Mucosa of descending colon (tissue), 3 donors: ENCODE measurements at regions not wholly inside any gene's neighbourhood (a gene's known extent, or its start where the extent isn't known, plus 50 kb on each side); places are given as distances from the start of the nearest gene placed in this dataset.
"Not testable (repeated sequence)": the region's sequence is repeated elsewhere in the genome, so short reads cannot be mapped to it uniquely, and the experiment has no call there.

Experiments
- ATAC-seq: fragments of 200-7000 bp; cut with Tn5 transposase; one replicate; pipeline ENCODE4 v1.9.1; 2020; ENCODE audit warnings: mild to moderate bottlenecking, moderate library complexity
- DNase-seq, 3 donors: peaks; one replicate each; pipeline ENCODE4 v3.0.0-alpha.2; 2020
- H3K36me3 ChIP-seq: fragments of 200-600 bp; one replicate; pipeline ENCODE4 v1.8.0; 2021; ENCODE audit warnings: low read depth, mild to moderate bottlenecking
- H3K4me1 ChIP-seq: fragments of 200-600 bp; one replicate; pipeline ENCODE4 v1.8.0; 2021; ENCODE audit warnings: low read depth, mild to moderate bottlenecking
- H3K4me3 ChIP-seq: fragments of 200-600 bp; one replicate; pipeline ENCODE4 v1.8.0; 2021; ENCODE audit warnings: mild to moderate bottlenecking
- H3K9me3 ChIP-seq: fragments of 200-600 bp; one replicate; pipeline ENCODE4 v1.8.0; 2021; ENCODE audit warnings: mild to moderate bottlenecking
- intact Hi-C, 2 donors: fragments of 100-400 bp; cut with DNase I in 1 of 2; cut with micrococcal nuclease in 1 of 2; formaldehyde crosslinking; loops; one replicate each; pipeline versions ENCODE4 v1.11.0 to v1.11.1; 2022; cut with DNase I, micrococcal nuclease
- TF ChIP-seq, protein P1 (sequence below): fragments of 200-600 bp; IDR thresholded peaks from one replicate; pipeline ENCODE4 v1.8.0; 2022; ENCODE audit warnings: antibody characterized with exemption, mild to moderate bottlenecking
- donor health status: DM: no; HTN: no; CAD: no; lungs with moderate emphysema.
- donor health status: DM: no; HTN: no; CAD: no.
- donor health status: DM: no; HTN: yes; CAD: no.

DNA sequence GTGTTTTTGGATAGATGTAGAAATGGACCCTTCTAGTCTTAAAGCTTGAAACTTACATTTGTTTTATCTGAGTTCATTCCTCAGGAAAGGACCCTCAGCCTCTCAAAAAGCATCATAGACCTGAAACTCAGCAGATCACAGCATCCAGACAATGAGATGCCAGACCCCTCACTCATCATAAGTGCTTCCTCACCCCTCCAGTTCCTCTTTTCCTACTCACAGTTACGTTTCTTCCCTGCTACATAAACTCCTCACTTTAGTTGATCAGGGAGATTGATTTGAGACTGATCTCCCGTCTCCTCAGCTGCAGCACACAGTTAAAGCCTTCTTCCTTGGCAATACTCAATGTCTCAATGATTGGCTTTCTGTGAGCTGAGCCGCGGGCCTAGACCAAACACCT, 282.0 kb downstream of the FAM72C start:
- intact Hi-C loops, result no loop called here
- no peaks in the 10 kb centered on the region for H3K9me3 ChIP-seq
- H3K4me1 ChIP-seq, result no peaks in the 10 kb centered on the region
- ATAC-seq (no peak), DNase-seq (no peak)
- no peaks in the 10 kb centered on the region for H3K36me3 ChIP-seq
- no peak overlapping the region for H3K4me3 ChIP-seq
- TF ChIP-seq, protein P1, sequence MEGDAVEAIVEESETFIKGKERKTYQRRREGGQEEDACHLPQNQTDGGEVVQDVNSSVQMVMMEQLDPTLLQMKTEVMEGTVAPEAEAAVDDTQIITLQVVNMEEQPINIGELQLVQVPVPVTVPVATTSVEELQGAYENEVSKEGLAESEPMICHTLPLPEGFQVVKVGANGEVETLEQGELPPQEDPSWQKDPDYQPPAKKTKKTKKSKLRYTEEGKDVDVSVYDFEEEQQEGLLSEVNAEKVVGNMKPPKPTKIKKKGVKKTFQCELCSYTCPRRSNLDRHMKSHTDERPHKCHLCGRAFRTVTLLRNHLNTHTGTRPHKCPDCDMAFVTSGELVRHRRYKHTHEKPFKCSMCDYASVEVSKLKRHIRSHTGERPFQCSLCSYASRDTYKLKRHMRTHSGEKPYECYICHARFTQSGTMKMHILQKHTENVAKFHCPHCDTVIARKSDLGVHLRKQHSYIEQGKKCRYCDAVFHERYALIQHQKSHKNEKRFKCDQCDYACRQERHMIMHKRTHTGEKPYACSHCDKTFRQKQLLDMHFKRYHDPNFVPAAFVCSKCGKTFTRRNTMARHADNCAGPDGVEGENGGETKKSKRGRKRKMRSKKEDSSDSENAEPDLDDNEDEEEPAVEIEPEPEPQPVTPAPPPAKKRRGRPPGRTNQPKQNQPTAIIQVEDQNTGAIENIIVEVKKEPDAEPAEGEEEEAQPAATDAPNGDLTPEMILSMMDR, result no peak

DNA sequence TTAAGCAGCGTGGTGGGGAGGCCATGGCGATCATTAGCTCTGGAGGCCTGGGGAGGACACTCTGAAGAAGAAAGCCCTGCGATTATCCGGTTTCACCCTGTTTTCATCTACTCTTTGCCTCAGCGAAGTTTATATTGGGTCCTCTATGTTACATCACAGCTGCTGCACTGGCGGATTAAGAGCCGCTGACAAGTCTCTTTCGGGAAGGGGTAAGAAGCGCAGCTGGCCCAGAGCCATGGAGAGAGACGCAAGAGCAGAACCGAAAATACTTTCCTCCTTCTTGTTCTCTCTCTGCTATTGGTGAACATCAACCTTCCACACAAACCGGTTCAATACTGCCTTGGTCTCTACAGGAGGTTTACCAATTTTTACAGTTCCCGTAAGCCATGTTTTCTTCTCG, 291.5 kb downstream of the FAM72C start:
- intact Hi-C loops, result no loop called here
- Histone ChIP-seq H3K9me3 (no peaks in the 10 kb centered on the region), H3K4me3 (no peak overlapping the region), H3K4me1 (no peaks in the 10 kb centered on the region), H3K36me3 (no peaks in the 10 kb centered on the region)
- no peak for ATAC-seq
- TF ChIP-seq, protein P1, result no peak
- no peak for DNase-seq

DNA sequence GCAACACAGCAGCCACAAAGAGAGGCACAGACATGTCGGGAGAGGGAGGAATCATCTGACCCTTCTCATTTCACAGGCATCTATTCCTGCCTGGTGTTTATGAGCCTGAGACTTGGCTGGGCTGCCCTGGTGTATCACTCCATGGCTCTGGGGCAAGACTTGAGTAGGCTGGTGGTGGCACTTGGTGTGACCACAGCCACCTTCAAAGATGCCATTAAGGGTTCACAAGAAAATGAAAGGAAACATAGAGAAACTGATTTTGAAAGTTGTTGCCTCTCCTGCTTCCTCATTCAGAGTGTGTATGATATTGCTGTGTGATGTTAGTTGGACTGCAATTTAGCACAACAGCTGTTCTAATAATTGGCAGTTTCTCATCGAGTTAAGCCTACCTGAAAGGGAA, 298.8 kb downstream of the FAM72C start:
- H3K4me1 ChIP-seq, result no peaks in the 10 kb centered on the region
- intact Hi-C loops, result no loop called here
- H3K36me3 ChIP-seq, result no peaks in the 10 kb centered on the region
- ATAC-seq (no peak), DNase-seq (no peak)
- TF ChIP-seq, protein P1, result no peak
- no peaks in the 10 kb centered on the region for H3K9me3 ChIP-seq
- no peak overlapping the region for H3K4me3 ChIP-seq

DNA sequence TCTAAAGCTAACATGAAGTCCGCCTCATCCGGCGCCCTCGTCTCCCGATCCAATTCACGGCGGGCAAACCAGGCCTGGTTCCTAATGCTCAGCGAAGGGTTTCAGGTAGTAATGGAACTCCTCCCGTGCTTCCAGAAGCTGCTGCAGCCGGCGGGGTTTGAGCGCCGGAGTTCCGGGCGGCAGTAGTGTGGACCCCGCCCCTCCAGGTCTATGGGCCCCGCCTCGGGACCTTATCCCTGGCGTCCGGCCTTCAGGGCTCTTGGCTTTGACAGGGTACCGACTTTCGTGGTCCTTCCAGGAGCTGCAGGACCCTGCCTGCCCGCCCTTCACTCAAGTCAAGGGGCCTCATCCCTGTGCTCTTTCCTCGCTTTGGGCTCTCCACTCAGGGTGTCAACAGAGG, 304.1 kb downstream of the FAM72C start:
- TF ChIP-seq, protein P1, result no peak
- Histone ChIP-seq H3K4me3 (no peak overlapping the region), H3K9me3 (no peaks in the 10 kb centered on the region), H3K36me3 (no peaks in the 10 kb centered on the region), H3K4me1 (no peaks in the 10 kb centered on the region)
- ATAC-seq (no peak), DNase-seq (no peak)
- intact Hi-C loops, result no loop called here

DNA sequence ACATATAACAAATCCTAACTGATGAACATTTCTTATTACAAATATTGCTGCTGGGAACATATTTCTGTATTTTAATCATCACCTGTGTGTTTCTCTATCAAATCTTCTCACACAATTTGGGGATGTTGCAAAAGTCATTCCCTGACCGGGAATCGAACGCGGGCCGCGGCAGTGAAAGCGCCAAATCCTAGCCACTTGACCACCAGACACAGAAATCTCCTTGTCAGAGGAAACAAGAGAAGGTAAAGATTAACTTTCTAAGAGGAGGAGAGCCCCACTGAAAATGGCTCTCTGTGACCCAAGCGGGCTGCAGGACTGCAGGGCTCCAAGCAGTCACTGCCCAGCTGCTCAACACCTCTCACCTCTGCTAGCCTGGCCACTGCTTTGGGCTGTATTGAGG, 304.9 kb downstream of the FAM72C start:
- TF ChIP-seq, protein P1, result no peak
- Histone ChIP-seq H3K9me3 (no peaks in the 10 kb centered on the region), H3K36me3 (no peaks in the 10 kb centered on the region), H3K4me3 (no peak overlapping the region), H3K4me1 (no peaks in the 10 kb centered on the region)
- intact Hi-C loops, result no loop called here
- ATAC-seq, result no peak
- DNase-seq, result no peak

DNA sequence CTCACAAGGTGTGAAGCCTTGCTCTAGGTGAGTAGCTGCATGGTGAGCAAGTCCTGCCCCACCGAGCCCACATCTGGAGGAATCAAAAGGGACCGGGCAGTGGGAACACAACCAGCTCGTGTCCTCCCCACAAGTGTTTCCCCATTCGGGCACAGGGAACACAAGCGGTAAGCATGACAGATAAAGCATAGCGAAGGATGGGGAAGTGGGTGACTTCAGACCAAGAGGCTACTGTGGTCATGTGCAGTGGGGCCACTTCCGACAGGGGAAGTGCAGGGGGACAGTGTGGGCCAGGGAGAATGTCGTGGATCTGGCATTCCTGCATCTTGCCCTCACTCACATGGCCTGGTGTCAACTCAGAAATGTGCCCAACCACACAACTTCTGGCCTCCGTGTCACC, 306.2 kb downstream of the FAM72C start:
- DNase-seq (no peak), ATAC-seq (no peak)
- Histone ChIP-seq H3K36me3 (no peaks in the 10 kb centered on the region), H3K4me1 (no peaks in the 10 kb centered on the region), H3K9me3 (no peaks in the 10 kb centered on the region), H3K4me3 (no peak overlapping the region)
- intact Hi-C loops, result no loop called here
- TF ChIP-seq, protein P1, result no peak

DNA sequence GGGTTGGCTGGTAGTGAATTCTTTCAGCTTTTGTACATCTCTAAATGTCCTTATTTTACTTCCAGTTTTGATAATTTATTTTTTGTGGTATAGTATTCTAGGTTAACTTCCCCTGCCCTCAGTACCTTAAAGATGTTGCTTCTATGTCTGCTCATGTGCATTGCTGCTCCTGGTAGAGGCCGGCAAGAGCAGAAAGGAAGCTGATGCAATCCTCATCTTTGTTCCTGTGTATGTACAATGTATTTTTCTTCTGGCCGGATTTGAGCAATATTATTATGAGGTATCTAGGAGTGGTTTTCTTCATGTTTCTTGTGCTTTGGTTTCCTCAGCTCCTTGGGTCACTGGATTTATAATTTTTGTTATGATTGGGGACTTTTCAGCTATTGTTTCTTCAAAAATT, 308.7 kb downstream of the FAM72C start:
- ATAC-seq, H3K4me1 ChIP-seq, DNase-seq, H3K4me3 ChIP-seq, H3K9me3 ChIP-seq, H3K36me3 ChIP-seq, intact Hi-C loops: not testable (repeated sequence)
